Transverse colon (tissue), 4 donors: ENCODE measurements at regions not wholly inside any gene's neighbourhood (a gene's known extent, or its start where the extent isn't known, plus 50 kb on each side); places are given as distances from the start of the nearest gene placed in this dataset.
"Not testable (repeated sequence)": the region's sequence is repeated elsewhere in the genome, so short reads cannot be mapped to it uniquely, and the experiment has no call there.

ENCODE experiments used
- DNase-seq: peaks from one replicate; pipeline ENCODE4 v3.0.0-alpha.2; 2019
- H3K27ac ChIP-seq, 4 donors: fragments of 200-600 bp; sonication (generic); 2 replicates each; pipeline ENCODE4 v1.5.1; 2016 to 2018; ENCODE audit warnings: inconsistent platforms in 4 of 4
- H3K27me3 ChIP-seq: fragments of 200-600 bp; sonication (generic); 2 replicates; pipeline ENCODE4 v1.5.1; 2017; ENCODE audit warnings: inconsistent platforms
- H3K36me3 ChIP-seq, 4 donors: fragments of 200-600 bp; sonication (generic); 2 replicates each; pipeline ENCODE4 v1.5.1; 2017 to 2019; ENCODE audit warnings: inconsistent platforms in 4 of 4
- H3K4me1 ChIP-seq, 4 donors: fragments of 200-600 bp; sonication (generic); 2 replicates each; pipeline ENCODE4 v1.5.1; 2017 to 2020; ENCODE audit warnings: inconsistent platforms in 4 of 4
- H3K4me3 ChIP-seq, 4 donors: fragments of 200-600 bp; sonication (generic); 1 replicate in 1 of 4; 2 replicates in 3 of 4; pipeline versions ENCODE4 v1.5.1 to v1.6.1; 2017 to 2019; ENCODE audit warnings: inconsistent platforms in 4 of 4
- H3K9me3 ChIP-seq, 2 donors: fragments of 200-600 bp; sonication (generic); 2 replicates each; pipeline ENCODE4 v1.5.1; 2017 to 2019; ENCODE audit warnings: inconsistent platforms in 2 of 2
- EP300 ChIP-seq: sonication (generic); formaldehyde crosslinking; IDR thresholded peaks from one replicate; pipeline ENCODE4 v1.6.1; 2017; ENCODE audit warnings: antibody characterized with exemption, low read depth
- POLR2A ChIP-seq: fragments of 450-650 bp; IDR thresholded peaks from one replicate; pipeline ENCODE4 v1.6.1; 2016; ENCODE audit warnings: antibody characterized with exemption, mild to moderate bottlenecking, moderate library complexity
- POLR2AphosphoS5 ChIP-seq, 3 donors: sonication (generic); formaldehyde crosslinking; IDR thresholded peaks; one replicate each; pipeline ENCODE4 v1.6.1; 2016; ENCODE audit warnings: antibody characterized with exemption in 3 of 3
- WGBS, 2 donors: methylation state at CpG; one replicate each; pipeline ENCODE4 v1.1.5; 2018; ENCODE audit warnings: low coverage in 1 of 2; 5-methylcytosine and 5-hydroxymethylcytosine counted together
- in situ Hi-C, 4 donors: fragments of 200-750 bp; cut with MboI; loops; one replicate each; pipeline versions ENCODE4 v1.15.0 to v1.15.1; 2017; ENCODE audit warnings: low sequenced_read_pairs in 3 of 4, low pct_ligation_motif_present in 1 of 4, low pct_unique_long_range_greater_than_20kb in 1 of 4
- intact Hi-C: fragments of 100-400 bp; cut with DNase I; formaldehyde crosslinking; loops from one replicate; pipeline ENCODE4 v1.15.1; 2023; ENCODE audit warnings: low total_unique reads
- TF ChIP-seq, protein P1 (sequence below), 5 experiments: fragments of 200-600 bp in 3 of 5; fragments of 450-650 bp in 2 of 5; sonication (generic) in 3 of 5; IDR thresholded peaks; 1 replicate in 2 of 5; 2 replicates in 3 of 5; pipeline ENCODE4 v1.5.1; 2016 to 2017; ENCODE audit warnings: antibody characterized with exemption in 5 of 5, inconsistent platforms in 3 of 5, mild to moderate bottlenecking in 2 of 5, moderate library complexity in 1 of 5

DNA sequence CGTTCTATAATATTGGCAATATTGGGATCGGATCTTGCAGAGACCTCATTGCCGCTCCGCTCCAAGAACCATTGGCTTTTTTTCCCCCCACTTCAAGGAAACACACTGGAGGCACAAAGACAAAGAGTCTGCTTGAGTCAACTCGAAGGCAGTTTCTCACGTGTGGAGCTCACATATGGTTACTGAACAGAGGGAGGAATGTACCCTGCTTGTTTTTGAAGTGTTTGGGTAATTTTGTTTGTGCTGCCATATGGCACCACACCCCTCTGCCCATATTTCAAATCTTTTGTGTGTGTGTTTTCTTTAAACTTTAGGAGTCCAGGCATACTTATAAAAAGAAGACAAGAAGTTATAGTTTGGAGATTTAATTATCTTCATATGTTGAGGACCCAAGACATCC, 595.9 kb downstream of the DTWD2 start:
- in situ Hi-C loops: no loop called here
- intact Hi-C loops: no loop called here
- Histone ChIP-seq H3K27me3 (no peaks in the 10 kb centered on the region), H3K4me3 (no peak overlapping the region), H3K9me3 (no peaks in the 10 kb centered on the region), H3K4me1 (no peaks in the 10 kb centered on the region), H3K27ac (no peak overlapping the region), H3K36me3 (no peaks in the 10 kb centered on the region)
- no peak for DNase-seq
- TF ChIP-seq EP300 (no peak), POLR2AphosphoS5 (IDR thresholded peaks at IDR 0.05) (no peak), POLR2A (no peak)
- TF ChIP-seq, protein P1, sequence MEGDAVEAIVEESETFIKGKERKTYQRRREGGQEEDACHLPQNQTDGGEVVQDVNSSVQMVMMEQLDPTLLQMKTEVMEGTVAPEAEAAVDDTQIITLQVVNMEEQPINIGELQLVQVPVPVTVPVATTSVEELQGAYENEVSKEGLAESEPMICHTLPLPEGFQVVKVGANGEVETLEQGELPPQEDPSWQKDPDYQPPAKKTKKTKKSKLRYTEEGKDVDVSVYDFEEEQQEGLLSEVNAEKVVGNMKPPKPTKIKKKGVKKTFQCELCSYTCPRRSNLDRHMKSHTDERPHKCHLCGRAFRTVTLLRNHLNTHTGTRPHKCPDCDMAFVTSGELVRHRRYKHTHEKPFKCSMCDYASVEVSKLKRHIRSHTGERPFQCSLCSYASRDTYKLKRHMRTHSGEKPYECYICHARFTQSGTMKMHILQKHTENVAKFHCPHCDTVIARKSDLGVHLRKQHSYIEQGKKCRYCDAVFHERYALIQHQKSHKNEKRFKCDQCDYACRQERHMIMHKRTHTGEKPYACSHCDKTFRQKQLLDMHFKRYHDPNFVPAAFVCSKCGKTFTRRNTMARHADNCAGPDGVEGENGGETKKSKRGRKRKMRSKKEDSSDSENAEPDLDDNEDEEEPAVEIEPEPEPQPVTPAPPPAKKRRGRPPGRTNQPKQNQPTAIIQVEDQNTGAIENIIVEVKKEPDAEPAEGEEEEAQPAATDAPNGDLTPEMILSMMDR (IDR thresholded peaks at IDR 0.05): no peak
- WGBS, 2 donors: 82 to 85% methylated on average over 6 of the region's 6 CpGs

DNA sequence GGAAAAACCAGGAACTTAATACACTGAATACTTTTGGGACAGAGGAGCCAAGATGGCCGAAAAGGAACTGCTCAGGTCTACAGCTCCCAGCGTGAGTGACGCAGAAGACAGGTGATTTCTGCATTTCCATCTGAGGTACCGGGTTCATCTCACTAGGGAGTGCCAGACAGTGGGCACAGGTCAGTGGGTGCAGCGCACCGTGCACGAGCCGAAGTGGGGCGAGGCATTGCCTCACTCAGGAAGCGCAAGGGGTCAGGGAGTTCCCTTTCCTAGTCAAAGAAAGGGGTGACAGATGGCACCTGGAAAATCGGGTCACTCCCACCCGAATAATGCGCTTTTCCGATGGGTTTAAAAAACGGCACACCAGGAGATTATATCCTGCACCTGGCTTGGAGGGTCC, 605.4 kb downstream of the DTWD2 start:
- intact Hi-C loops: not testable (repeated sequence)

GRCh38 chr5:118379470-118379869, 608.9 kb downstream of the DTWD2 start:
- no peaks in the 10 kb centered on the region for H3K9me3 ChIP-seq
- WGBS, 2 donors: 52 to 58% methylated on average over 2 of the region's 2 CpGs
- no peak for TF ChIP-seq EP300
- TF ChIP-seq POLR2AphosphoS5 (IDR thresholded peaks at IDR 0.05): no peak
- TF ChIP-seq, protein P1 (IDR thresholded peaks at IDR 0.05): no peak
- no peak for TF ChIP-seq POLR2A
- H3K4me1 ChIP-seq: no peaks in the 10 kb centered on the region
- no peaks in the 10 kb centered on the region for H3K27me3 ChIP-seq
- intact Hi-C loops (no loop called here), in situ Hi-C loops (no loop called here)
- no peak overlapping the region for H3K27ac ChIP-seq
- no peak for DNase-seq
- H3K36me3 ChIP-seq: no peaks in the 10 kb centered on the region
- H3K4me3 ChIP-seq: no peak overlapping the region

More for the DNA sequence above, 605.4 kb downstream of the DTWD2 start:
- H3K9me3 ChIP-seq, in situ Hi-C loops, H3K27me3 ChIP-seq, H3K36me3 ChIP-seq, H3K4me1 ChIP-seq, H3K27ac ChIP-seq, DNase-seq, H3K4me3 ChIP-seq: not testable (repeated sequence)
- WGBS, 2 donors: 94 to 100% methylated on average over 3 to 15 of the region's 15 CpGs

DNA sequence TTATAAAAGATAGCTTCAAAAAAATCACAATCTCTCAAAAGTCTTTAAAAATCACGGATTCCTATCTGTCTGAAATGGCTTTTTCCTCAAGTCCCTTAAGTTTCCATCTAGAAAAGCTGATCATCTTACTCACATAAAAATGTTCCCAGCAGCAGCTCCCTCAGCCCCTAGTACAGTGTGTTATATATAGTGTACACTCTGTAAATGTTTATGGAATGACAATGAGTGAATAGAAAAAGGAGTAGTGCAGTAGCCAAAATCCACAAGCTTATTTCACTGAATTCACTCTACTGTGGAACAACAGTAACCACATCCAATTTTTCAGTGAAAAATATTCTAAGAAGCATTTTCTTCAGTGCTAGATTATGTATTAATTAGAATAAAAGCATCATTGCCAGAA, 609.4 kb downstream of the DTWD2 start:
- no peak overlapping the region for H3K27ac ChIP-seq
- H3K36me3 ChIP-seq: no peaks in the 10 kb centered on the region
- WGBS, 2 donors: 45 to 52% methylated on average over 1 of the region's 1 CpG
- TF ChIP-seq EP300 (no peak), POLR2AphosphoS5 (IDR thresholded peaks at IDR 0.05) (no peak), POLR2A (no peak)
- TF ChIP-seq, protein P1 (IDR thresholded peaks at IDR 0.05): no peak
- in situ Hi-C loops (no loop called here), intact Hi-C loops (no loop called here)
- no peaks in the 10 kb centered on the region for H3K9me3 ChIP-seq
- DNase-seq: no peak
- no peaks in the 10 kb centered on the region for H3K27me3 ChIP-seq
- H3K4me3 ChIP-seq: no peak overlapping the region
- H3K4me1 ChIP-seq: no peaks in the 10 kb centered on the region

DNA sequence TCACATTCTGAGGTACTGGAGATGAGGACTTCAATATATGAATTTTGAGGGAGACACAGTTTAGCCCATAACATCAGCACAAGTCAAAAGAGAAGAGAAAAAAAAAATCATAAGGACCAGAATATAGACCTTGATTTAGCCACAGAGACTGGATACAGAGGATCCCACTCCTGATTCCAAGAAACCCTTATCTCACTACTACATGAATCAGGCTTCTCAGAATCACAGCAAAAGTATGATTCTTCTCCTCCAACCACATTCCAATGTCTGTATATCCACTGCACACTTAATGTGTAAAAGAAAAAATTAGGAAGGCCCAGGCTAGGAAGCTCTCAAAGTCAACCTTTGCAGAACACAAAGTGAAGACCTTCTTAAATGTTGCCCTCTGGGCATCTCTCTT, 610.9 kb downstream of the DTWD2 start:
- no peak overlapping the region for H3K27ac ChIP-seq
- DNase-seq: no peak
- no peaks in the 10 kb centered on the region for H3K9me3 ChIP-seq
- no peaks in the 10 kb centered on the region for H3K27me3 ChIP-seq
- H3K4me3 ChIP-seq: no peak overlapping the region
- intact Hi-C loops (no loop called here), in situ Hi-C loops (no loop called here)
- TF ChIP-seq EP300: no peak
- no peak for TF ChIP-seq POLR2A
- no peak for TF ChIP-seq POLR2AphosphoS5 (IDR thresholded peaks at IDR 0.05)
- TF ChIP-seq, protein P1 (IDR thresholded peaks at IDR 0.05): no peak
- no peaks in the 10 kb centered on the region for H3K36me3 ChIP-seq
- H3K4me1 ChIP-seq: no peaks in the 10 kb centered on the region
